NCI-H446 treated with DMSO at 0.1 percent for 48 hours (cell line): ENCODE measurements at regions not wholly inside any gene's neighbourhood (a gene's known extent, or its start where the extent isn't known, plus 50 kb on each side); places are given as distances from the start of the nearest gene placed in this dataset.
A peak's percentile ranks its signal among the peaks of the same experiment; 100 is the strongest.

Source experiments
- DNase-seq: peaks from one replicate; lab custom pipeline; 2025; lab: John Stamatoyannopoulos, UW

- no peak for DNase-seq
These were observed 52.5 kb upstream of the PITX2 start for GRCh38 chr4:110675426-110675825.

GRCh38 chr4:110676241-110676640 is 53.4 kb upstream of the PITX2 start:
- DNase-seq: no peak

- no peak for DNase-seq
These were observed 55.8 kb upstream of the PITX2 start for GRCh38 chr4:110678517-110679227.

GRCh38 chr4:110680265-110680664 is 57.4 kb upstream of the PITX2 start:
- DNase-seq: no peak

DNA sequence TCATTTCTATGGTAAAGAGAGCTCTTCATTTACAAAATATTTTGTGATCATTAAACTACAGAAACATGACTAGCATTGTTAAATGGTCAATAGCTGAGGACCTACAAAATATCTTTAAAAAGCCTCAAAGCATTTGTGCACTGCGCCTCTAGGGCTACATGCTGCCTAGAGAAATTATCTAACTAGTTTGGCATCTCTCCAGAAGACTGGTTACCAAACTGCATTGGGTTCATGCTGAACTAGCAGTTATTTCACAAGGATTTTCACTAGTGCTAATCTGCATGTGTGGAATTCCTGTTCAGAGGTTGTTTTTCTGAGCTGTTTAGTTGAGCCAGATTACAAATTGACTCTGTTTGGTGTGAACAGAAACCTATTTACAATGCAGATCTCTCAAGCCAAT is 58.5 kb upstream of the PITX2 start:
- peak; percentile 14 for DNase-seq

GRCh38 chr4:110682311-110682710 is 59.4 kb upstream of the PITX2 start:
- DNase-seq: no peak

- DNase-seq: no peak
These were observed 60.7 kb upstream of the PITX2 start for GRCh38 chr4:110683601-110684000.

DNA sequence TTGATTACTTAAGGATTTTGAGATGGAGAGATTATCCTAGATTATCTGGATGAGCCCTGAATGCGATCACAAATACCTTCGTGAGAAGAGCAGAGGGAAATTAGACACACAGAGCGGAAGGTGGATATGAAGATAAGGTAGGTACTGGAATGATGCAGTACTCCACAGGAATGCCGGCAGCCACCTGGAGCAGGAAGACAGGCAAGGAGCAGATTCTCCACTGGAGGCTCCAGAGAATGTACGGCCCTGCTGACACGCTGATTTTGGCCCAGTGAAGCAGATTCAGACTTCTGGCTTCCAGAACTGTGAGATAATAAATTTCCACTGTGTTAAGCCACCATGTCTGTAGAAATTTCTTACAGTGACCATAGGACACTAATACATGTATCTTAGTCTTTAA is 79.4 kb upstream of the PITX2 start:
- no peak for DNase-seq

DNA sequence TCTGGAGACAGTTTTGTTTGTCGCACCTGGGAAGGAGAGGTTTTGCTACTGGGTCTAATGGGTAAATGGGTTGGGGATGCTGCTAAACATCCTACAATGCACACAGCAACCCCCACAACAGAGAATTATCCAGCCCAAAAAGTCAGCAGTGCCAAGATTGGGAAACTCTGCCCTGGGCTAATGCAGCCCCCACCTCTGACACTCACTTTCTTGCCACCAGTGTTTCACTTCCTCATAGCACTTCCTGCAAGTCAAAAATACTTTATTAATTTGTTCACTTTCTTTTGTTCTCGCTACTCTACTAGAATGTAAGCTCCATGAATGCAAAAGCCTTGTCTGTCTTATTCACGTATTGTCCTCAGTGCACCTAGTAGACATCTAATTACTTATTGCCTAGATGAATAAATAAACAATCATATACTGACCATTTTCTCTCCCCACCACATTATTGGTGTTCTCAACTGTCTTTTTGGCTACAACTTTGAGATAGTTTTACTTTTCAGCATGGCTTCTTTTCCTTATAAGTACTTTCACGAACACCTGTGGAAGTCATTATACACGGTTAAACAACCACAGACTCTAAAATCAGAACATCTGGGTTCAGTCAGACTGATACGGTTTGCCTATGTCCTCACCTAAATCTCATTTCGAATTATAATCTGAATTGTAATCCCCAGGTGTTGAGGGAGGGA is 82.0 kb upstream of the PITX2 start:
- DNase-seq: no peak

DNA sequence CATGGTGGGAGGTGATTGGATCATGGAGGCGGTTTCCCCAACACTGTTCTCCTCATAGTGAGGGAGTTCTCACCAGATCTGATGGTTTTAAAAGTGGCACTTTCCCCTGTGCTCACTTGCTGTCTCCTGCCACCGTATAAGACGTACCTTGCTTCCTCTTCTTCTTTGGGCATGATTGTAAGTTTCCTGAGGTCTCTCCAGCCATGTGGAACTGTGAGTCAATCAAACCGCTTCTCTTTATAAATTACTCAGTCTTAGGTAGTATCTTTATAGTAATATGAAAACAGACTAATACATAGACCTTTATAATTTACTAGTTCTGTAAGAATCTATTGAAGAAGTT is 82.5 kb upstream of the PITX2 start:
- DNase-seq: no peak

- DNase-seq: no peak
These were observed 87.2 kb upstream of the PITX2 start for GRCh38 chr4:110710070-110710469.

DNA sequence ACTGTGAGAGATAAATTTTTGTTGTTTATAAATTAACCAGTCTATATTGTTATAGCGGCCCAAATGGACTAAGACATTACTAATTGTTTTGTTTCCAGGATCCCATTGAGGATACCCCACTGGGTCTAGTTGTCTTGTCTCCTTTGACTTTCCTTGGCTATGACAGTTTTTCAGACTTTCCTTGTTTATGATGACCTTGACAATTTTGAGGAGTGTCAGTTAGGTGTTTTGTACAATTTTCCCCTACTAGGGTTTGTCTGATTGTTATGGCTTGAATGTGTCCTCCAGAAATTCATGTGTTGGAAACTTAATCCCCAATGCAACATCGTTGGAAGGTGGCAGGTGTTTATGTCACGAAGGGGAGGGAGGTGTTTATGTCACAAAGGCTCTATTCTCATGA is 89.6 kb upstream of the PITX2 start:
- DNase-seq: no peak

- no peak for DNase-seq
These were observed 107.4 kb upstream of the PITX2 start for GRCh38 chr4:110730318-110730717.

GRCh38 chr4:110733901-110734300 is 111.0 kb upstream of the PITX2 start:
- no peak for DNase-seq

DNA sequence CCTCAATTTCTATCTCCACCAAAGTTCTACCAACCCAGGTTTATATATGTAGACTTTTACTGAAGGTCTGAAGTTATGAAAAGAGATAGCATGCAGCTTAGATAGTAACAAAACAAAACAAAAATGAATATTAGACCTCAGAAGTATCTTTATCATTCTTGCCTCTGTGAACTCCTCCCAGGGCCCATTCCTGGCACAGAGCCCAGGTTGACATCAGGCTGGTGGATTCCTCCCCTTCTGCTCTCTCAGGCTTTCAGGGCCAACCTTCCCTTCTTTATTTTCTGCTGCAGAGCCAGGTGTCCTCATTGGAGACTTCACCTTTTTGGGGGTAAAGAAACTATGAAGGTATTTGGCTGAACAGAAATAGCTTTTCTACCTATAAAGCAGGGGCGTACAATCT is 112.8 kb upstream of the PITX2 start:
- DNase-seq: peak; percentile 2

- no peak for DNase-seq
These were observed 115.1 kb upstream of the PITX2 start for GRCh38 chr4:110737931-110738330.

- no peak for DNase-seq
These were observed 119.3 kb upstream of the PITX2 start for GRCh38 chr4:110742143-110742542.

DNA sequence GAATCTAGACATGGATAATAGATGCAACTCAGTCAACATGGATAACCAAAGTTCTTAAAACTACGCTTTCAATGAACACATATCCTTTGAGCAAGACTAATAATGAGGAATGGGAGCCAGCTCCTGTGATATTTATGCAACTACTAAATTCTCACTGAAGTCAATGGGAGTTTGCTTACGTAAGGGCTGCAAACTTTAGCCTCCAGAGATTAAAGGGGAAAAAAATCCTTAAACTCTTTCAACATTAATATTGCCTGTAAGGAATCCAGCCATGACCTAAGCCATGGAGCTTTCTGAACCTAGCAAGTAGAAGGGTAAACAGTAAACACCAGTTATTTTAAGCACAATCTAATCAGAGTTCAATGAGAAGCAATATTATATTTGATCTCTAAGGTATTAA is 125.2 kb upstream of the PITX2 start:
- no peak for DNase-seq

- DNase-seq: no peak
These were observed 128.3 kb upstream of the PITX2 start for GRCh38 chr4:110751183-110751582.

GRCh38 chr4:110751986-110752385 is 129.1 kb upstream of the PITX2 start:
- DNase-seq: no peak

DNA sequence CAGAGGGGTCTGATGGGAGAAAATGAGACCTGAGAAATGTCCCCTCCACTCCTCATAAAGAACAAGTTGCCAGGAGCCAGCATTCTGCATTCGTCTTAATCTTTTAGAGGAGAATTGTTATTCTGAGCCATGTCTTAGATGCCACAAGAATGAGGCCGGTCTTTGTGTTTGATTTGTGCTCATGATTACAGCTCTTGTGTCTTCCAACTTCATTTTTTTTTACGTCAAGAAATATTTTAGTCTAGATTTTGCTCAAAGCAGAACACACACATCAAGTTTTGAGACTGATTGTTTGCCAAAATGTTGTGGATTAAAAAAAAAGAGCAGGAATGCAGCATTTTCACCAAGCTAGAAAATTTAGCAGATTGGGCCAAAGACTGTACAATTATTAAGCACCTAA is 130.6 kb upstream of the PITX2 start:
- no peak for DNase-seq

DNA sequence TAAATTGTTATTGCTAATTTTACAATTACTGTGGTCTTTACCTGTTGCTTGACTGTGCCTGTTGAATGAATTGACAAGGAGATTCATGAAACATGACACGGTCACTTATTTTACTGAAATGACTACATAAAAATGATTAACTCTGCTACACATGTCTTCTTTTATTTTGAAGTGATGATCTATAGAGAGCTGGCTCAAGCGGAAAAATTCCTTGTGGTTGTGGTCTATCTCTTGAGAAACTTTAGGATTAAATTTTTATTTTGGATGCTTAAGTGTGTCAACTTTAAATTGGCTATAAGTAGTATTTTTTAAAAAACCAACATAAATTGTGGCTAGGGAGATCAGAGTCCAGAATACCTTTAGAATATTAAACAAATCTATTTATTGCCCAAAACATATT is 131.8 kb upstream of the PITX2 start:
- no peak for DNase-seq

GRCh38 chr4:110769578-110769977 is 146.7 kb upstream of the PITX2 start:
- DNase-seq: no peak

DNA sequence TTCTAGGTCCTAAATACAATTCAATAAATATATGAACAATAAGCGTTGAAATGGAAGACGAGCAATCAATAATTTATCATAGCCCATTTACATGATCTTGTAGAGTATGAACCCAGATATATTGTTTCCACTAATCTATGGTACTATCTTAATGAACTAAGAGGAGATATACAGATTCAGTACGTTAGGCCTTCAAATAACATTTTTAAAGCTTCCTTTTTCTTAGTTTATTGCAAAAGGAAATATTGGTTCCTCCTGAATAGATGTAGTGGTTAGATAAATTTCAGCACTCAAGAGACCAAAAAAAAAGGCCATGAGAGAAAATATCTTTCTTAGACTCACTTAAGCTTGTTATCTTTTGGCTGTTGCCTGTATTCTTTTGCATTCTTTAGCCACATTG is 147.5 kb upstream of the PITX2 start:
- DNase-seq: no peak
